HG02938 (cell line): ENCODE measurements at regions not wholly inside any gene's neighbourhood (a gene's known extent, or its start where the extent isn't known, plus 50 kb on each side); places are given as distances from the start of the nearest gene placed in this dataset.

ENCODE experiments used
- ATAC-seq: cut with Tn5 transposase; IDR thresholded peaks from one replicate; pipeline ENCODE4 v1.9.1; 2021; ENCODE audit warnings: mild to moderate bottlenecking, moderate library complexity; ENCODE audit not compliant: unreplicated experiment

DNA sequence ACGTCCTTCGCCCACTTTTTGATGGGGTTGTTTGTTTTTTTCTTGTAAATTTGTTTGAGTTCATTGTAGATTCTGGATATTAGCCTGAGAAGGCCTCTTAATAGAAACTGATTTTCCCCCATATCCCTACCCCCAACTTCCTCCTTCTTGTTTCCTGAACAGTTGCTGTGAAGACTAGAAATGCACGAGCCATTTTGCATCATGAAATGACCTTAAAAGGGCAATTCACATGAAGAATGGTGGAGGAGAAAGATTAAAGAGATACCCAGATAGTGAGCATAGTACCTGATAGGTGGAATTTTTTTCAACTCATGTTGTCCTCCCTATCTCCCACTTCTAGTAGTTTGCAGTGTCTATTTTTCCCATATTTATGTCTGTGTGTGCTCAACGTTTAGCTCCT lies 55.2 kb upstream of the KCNH8 start:
- no peak for ATAC-seq

DNA sequence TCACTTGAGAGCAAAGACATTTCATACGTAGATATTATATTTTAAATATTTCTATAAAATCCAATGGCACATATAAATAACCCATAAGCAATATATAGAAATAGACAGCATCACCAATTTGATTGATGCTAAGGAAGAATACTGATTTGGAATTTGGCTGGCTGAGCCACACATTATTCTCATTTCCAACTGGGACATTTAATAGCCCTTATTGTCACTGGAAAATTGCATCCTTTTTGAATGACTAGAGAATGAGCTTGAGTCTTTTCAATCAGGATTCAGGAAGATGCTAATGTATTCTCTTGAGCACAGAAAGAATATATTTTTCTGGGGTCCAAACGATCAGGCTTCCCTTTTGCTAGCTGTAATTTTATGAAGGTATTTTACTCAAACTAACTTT lies 70.9 kb upstream of the KCNH8 start:
- no peak for ATAC-seq

DNA sequence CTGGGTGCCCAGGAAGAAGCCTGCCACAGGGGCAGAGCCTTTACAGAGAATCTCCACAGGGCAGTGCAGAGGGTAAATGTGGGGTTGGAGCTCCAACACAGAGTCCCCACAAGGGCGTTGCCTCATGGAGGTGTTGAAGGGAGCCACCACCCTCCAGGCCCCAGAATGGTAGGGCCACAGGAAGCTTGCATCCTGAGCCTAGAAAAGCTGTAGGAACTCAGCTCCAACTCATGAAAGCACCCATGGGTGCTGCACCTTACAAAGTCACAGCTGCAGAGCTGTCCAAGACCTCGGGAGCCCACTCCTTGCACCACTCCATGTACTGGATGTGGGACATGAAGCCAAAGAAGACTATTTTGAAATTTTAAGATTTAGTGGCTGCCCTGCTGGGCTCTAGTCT lies 73.3 kb upstream of the KCNH8 start:
- no peak for ATAC-seq

DNA sequence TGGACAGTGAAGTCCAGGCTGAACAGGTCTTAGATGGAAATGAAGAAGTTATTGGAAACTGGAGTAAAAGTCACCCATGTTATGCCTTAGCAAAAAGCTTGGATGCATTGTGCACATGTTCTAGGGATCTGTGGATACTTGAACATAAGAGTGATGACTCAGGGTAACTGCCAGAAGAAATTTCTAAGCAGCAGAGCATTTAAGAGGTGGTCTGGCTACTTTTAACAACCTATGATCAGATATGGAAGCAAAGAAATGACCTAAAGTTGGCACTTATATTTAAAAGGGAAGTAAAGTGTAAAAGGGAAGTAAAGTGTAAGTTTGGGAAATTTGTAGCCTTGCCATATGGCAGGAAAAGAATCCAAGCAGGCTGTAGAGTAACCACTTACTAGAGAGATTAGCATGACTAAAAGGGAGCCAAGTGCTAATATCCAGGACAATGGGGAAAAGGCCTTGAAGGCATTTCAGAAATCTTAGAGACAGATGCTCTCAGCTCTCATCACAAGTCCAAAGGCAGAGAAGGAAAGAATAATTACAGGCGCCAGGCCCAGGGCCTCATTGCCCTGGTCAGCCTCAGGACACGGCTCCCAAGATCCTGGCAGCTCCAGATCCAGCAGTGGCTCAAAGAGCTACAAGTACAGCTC lies 73.9 kb upstream of the KCNH8 start:
- no peak for ATAC-seq

DNA sequence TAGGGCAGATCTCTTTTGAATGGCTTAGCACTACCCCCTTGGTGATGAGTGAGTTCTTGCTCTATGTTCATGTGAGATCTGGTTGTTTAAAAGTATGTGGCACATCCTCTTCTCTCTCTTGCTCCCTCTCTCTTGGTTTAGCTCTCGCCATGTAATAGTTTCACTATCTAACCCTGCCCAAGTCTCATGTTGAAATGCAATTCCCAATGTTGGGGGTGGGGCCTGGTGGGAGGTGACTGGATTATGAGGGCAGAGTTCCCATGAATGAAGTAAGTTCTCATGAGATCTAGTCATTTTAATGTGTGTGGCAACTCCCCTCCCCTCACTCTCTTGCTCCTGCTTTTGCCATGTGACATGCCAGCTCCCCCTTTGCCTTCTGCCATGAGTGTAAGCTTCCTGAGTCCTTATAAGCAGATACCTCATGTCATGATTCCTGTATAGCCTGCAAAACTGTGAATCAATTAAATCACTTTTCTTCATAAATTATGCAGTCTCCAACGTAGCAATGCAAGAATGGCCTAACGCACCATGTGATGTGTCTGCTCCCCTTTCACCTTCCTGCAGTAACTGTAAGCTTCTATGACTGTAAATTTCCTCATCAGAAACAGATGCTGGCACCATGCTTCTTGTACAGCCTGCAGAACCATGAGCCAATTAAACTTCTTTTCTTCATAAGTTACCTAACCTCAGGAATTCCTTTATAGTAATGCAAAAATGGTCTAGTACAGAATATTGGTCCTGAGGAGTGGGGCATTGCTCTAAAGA lies 74.8 kb upstream of the KCNH8 start:
- no peak for ATAC-seq

DNA sequence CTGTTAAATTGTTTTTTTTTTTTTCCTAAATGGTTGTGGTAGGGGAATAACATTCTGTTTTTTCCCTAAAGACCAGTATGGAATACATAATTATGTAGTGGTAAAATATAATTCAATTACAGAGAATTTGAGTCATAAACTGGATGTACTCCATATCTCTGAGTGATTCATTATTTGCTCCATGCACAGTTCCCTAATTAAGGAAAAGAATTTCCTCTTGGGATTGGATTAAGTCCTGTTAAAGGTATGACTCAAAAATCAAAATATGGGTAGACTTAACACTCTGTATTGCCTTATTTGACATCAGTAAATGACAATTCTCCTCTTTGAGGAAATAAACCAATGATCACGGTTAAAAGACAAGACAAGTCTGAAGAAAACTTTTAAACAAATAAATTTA lies 78.0 kb upstream of the KCNH8 start:
- ATAC-seq, result no peak

DNA sequence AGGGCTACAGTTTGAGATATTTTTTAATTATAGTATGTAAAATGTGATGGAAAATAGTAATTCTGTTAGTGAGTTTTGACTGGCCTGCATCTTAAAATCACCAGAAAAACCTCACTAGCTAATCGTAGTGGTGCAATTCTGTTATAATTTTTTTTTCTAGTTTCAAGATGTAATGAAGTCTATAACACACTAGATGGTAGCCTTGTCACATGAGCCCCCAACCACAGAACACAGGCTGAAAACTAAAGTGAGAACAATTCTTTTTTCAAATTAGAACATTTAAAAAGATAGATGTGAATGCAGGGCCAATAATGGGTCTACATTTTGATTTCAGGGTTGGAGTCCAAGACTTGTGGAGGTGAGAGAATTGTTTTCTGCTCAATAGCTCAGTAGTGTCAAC lies 83.3 kb upstream of the KCNH8 start:
- ATAC-seq, result no peak

DNA sequence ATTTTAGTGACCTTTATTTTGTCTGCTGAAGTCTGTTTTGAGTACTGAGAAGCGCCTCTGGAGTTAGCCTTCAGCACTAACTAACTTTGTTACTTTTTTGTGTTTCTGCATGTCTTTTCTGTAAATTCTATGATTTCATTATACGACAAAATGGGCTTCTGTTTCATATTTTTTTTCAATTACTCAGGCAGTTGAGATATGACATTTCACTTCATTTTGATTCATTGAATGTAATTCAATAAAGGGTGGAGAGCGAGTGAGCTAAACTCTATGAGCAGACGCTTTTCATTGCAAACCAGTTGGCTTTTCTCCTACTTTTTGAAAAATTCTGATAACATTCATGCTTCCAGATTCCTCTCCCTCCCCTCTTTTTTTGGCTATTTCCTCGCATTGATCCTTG lies 84.4 kb upstream of the KCNH8 start:
- ATAC-seq, result no peak

DNA sequence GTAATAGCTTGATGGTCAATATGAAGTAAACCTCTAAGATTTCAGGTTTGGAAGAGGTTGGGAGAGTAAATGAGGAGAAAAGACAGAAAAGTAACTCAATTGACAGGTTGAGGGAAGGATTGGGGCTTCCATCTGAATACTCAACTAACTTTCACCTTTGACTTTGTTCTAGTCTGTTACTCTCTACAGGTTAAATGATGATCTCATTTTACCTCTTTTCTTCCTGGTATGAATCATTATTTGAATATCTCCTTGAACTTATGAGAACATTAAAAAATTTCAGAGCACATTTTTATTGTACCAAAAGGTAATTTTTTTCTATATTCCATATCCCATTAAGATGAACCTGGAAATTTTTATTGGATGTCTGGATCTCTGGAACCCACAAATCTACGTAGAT lies 87.9 kb upstream of the KCNH8 start:
- ATAC-seq, result no peak

DNA sequence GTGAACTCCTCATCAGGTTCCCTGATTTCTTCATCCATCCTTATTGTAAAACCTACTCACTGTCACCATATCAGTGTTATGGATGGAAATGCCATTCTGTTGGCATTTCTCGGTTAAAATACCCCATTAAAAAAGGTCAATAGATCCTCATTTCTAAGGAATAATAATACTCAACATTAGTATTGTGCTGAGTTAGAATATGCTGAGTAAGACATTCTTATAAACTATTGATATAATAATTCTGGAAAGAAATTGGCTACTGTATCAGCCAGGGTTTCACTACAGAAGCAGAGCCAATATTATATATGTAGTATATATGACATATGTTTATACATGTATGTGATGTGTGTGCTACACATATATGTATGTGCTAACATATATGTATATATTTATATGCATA lies 95.4 kb upstream of the KCNH8 start:
- no peak for ATAC-seq

DNA sequence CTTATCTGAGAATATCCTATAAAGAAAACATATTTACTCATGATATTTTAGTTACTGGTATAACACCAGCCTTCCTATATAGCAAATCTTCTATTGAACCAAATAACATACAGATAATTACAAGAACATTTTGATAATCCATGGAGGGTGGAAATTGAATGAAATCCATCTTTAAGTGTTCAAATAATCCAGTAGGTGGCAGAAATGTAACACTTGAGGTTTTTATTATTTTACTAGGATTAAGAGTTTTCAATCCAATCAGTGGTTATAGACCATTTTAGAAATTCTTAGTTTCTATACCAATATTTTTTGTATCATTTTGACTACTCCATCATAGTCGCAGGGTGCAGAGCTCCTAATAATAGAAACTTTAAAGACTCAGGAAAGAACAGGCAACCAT lies 101.9 kb upstream of the KCNH8 start:
- no peak for ATAC-seq

DNA sequence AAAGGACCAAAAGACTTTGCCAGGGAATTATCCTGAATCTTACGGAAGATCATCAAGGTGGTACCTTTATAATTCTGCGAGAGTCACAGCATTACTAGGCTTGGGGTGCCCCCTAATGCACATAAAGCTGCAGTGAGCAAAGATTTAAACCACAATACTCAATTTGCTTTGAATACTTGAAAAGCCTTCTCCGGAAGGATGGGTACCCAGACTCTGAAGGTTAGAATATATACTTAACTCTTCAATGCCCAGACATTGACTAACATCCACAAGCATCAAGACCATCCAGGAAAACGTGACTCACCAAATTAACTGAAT lies 117.8 kb upstream of the KCNH8 start:
- no peak for ATAC-seq

DNA sequence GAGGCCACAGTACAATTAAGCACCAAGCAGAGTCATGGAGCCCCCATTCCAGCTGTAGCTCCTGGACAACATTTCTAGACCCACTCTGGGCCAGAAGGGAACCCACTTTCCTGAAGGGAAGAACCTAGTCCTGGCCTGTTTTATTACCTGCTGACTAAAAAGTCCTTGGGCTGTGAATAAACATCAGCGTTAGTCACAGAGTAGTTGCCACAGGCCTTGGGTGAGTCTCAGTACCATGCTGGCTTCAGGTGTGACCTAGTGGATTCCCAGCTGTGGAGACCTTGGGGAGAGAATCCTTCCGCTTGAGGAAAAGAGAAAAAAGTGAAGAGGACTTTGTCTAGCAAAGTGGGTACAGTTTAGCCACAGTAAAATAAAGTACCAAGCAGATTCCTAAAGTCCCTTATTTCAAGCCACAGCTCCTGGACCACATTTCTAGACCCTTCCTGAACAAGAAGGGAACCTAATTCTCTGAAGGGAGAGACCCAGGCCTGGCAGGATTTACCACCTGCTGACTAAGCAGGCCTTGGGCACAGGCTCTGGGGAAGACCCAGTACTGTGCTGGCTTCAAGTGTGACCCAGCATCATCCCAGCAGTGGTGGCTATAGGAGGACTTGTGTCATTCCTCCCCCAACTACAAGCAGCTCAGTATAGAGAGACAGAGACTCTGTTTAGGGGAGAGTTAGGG lies 118.3 kb upstream of the KCNH8 start:
- no peak for ATAC-seq

DNA sequence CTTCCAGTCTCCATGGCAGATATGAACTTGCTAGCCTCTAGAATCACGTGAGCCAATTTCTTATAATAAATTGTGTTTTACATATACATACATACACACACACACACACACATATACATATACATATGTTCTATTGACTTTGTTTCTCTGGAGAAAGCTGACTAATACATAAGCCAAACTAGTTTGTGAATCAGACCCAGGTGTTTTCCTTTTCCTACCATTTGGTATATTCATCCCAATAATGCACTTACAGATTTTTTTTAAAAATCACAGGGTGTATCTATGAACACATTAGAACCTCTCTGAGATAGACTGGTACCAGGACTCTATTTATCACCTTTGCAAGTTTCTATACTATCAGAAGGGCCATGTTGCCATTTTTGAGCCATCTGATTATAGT lies 122.9 kb upstream of the KCNH8 start:
- no peak for ATAC-seq

DNA sequence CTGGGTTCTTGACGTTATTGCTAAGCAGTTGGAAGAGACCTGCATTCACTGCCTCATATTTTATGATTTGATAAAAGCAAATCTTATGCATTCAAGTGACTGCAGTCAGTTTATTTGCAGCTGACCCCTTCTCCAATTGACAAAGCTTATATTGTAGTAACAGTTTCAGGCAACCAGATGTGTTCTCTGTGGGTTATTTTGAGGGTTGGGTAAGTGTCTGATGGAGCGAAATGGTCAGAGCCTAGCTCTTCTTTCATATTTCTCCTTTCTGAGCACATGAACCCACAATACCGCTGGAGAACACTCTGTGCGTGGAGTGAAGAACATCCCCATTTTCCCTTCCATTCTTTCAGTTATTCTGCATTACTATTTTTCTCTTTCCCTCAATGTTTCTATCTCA lies 125.8 kb upstream of the KCNH8 start:
- ATAC-seq, result no peak

DNA sequence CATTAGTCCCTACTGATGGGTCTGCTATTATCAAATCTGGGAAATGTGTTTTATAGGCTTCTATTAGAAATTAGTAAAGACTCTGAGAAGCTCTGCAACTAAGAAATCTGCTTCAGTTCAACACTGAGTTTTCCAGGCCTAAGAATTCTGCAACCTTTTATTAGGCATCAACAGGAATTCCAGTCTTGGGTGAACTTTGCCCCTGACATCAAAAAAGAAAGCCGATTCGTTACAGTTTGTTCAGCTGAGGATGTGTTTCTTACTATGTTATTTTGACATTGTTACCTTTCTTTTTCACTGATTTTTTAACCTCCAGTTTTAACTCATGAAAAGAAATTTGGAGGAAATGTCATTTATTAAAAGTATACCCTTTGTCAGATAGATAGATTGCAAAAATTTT lies 131.5 kb upstream of the KCNH8 start:
- no peak for ATAC-seq

DNA sequence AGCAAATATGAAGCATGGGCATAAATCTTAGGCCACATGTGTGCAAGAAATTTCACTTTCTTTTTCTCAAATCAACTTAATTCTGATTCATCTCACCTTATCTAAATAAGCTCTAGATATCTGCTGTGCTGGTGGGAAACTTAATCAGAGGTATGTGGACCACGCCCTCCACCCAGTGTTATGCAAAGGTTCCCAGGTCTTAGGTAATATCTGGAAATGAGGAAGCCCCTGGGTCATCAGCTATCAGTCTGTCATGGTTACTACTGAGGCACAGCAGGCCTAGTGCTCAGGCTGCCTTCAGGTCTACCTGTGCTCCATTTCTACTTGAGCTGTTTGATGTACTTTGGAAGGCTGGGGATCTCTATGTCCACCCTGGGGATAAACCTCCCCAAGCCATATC lies 134.4 kb upstream of the KCNH8 start:
- ATAC-seq, result no peak

DNA sequence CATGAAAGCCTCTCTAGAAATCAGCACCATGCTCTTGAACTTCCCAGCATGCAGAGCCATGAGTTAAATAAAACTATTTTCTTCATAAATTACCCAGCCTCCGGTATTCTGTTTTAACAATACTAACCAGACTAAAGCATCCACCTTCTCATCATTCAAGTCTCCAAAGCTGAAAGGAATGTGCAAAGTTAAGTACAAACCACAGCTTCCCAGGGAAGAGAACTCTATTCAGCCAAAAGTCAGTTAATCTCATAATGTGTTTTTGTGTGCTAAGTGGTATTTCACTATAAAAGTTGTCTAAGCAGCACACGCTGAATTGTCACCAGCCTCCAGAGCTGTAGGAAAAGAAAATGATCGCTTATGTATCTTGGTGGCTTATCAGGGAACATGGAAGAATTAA lies 135.5 kb upstream of the KCNH8 start:
- ATAC-seq, result no peak

DNA sequence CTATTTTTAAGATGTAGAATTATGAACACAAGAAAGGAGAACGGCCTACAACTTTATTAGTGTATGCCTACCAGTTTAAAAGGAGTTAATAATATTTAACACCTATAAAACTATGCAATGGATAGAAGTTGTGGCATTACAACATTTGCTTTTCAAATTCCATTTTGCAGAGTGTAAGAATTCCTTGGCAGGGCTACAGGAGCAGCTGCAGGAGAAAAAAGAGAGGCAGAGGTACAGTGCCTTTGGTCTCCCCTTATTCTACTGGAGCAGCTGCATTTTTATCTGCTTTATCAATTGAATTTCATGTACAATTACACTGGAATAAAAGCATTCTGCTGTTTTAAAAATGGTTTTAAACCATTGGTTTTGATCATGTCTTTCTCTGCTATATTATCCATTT lies 145.7 kb upstream of the KCNH8 start:
- ATAC-seq, result no peak

DNA sequence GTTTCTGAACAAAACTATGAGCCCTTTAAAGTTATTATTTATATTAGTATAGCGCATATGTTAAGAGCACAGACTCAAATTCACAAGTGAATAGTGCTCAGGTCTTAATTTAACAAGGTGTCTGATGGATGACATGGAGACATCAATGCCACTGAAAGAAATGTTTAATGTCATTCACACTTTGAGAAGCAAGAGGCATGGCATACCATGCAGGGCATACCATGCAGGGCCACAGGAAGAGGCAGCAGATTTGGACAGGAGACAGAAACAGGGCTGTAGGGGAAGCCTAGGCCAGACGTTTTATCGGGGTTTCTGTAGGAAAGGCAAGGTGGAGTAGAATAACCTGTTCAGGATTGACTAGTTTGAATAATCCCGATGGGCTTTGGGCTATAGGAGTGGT lies 150.2 kb upstream of the KCNH8 start:
- no peak for ATAC-seq

DNA sequence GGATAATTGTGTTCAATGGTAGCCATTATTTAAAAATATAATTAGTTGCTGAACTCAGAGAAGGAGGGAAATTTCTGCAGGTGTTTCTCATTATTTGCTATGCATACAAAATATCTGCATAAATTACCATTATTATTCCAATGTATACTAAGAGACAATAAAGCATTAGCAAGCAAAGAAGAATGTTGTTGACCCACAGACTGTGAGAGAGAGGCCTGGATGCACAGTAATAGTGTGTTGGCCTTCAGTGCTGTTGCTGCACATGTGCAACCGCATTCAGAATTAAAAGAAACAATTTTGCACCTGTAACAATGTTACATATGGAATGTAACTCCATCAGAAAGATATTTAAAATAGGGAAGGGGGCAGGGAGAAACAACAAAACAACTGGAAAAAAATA lies 155.6 kb upstream of the KCNH8 start:
- ATAC-seq, result no peak

DNA sequence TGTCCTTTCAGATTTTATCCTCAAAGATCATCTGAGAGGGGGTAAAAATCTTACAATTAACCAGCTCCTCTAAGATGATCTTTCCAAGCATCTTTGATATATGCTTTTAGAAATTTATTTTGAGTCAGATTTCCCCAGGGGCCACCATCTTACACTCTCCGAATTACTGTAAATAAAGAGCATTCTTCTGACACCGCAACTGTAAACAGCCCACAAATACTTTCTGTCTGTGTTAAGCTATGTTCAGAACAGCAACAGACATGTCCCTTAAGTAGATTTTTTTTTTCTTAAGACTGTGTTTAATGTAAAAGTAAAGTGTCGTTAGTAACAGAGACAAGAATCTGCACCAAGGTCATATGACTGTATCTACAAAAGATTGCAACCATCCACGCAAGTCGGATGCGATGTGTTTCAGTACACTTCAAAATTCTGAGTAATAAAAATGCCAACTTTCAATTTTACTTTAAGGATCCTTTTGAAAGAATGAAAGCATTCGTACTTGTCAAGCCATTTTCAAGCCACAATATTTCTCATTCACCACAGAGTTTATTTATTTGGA lies 159.0 kb upstream of the KCNH8 start:
- no peak for ATAC-seq
